Heart right ventricle (tissue), 16 donors: ENCODE measurements at regions not wholly inside any gene's neighbourhood (a gene's known extent, or its start where the extent isn't known, plus 50 kb on each side); places are given as distances from the start of the nearest gene placed in this dataset.

Experiments used
- ATAC-seq, 8 donors: fragments of 200-7000 bp; cut with Tn5 transposase; one replicate each; pipeline ENCODE4 v1.9.1; 2020; ENCODE audit warnings: mild to moderate bottlenecking in 8 of 8, moderate library complexity in 8 of 8, moderate number of reproducible peaks in 1 of 8
- DNase-seq, 2 donors: peaks; one replicate each; pipeline ENCODE4 v3.0.0-alpha.2; 2020
- H3K27ac ChIP-seq, 10 donors: fragments of 200-600 bp; sonication (generic) in 2 of 10; one replicate each; pipeline versions ENCODE4 v1.5.0 to v1.8.0; 2020 to 2022; ENCODE audit warnings: mild to moderate bottlenecking in 3 of 10
- H3K27me3 ChIP-seq, 7 donors: fragments of 200-600 bp; one replicate each; pipeline ENCODE4 v1.8.0; 2021 to 2022; ENCODE audit warnings: mild to moderate bottlenecking in 2 of 7
- H3K36me3 ChIP-seq, 9 donors: fragments of 200-600 bp; sonication (generic) in 1 of 9; one replicate each; pipeline versions ENCODE4 v1.5.0 to v1.8.0; 2020 to 2022; ENCODE audit warnings: mild to moderate bottlenecking in 2 of 9
- H3K4me1 ChIP-seq, 9 donors: fragments of 200-600 bp; sonication (generic) in 1 of 9; one replicate each; pipeline versions ENCODE4 v1.5.0 to v1.8.0; 2020 to 2022; ENCODE audit warnings: mild to moderate bottlenecking in 4 of 9
- H3K4me3 ChIP-seq, 10 donors: fragments of 200-600 bp; sonication (generic) in 2 of 10; one replicate each; pipeline versions ENCODE4 v1.5.0 to v1.8.0; 2020 to 2022; ENCODE audit warnings: mild to moderate bottlenecking in 7 of 10, moderate library complexity in 2 of 10
- H3K9me3 ChIP-seq, 11 donors: fragments of 200-600 bp in 10 of 11; sonication (generic) in 2 of 11; one replicate each; pipeline versions ENCODE4 v1.5.0 to v1.8.0; 2013 to 2022; ENCODE audit warnings: mild to moderate bottlenecking in 2 of 11, control low read depth in 1 of 11, moderate library complexity in 1 of 11
- CTCF ChIP-seq, 9 donors: fragments of 200-600 bp; sonication (generic) in 2 of 9; IDR thresholded peaks; one replicate each; pipeline versions ENCODE4 v1.5.0 to v1.8.0; 2021 to 2022; ENCODE audit warnings: antibody characterized with exemption in 9 of 9, mild to moderate bottlenecking in 5 of 9, moderate library complexity in 1 of 9
- WGBS, 2 donors: extraction: QIAGEN DNeasy Blood & Tissue Kit; methylation state at CpG; one replicate each; pipeline ENCODE4 v1.1.7; 2013; ENCODE audit warnings: inconsistent platforms in 1 of 2; 5-methylcytosine and 5-hydroxymethylcytosine counted together
- intact Hi-C, 10 donors: fragments of 100-400 bp; cut with DNase I; formaldehyde crosslinking; loops; one replicate each; pipeline versions ENCODE4 v1.11.1 to v1.14.2; 2022
- donor health status: Arrhythmogenic right ventricular cardiomyopathy.
- donor health status: ischemic (EF 13 %, LVEDD 7.1; RV severe dilation, severe dysfunction).
- donor health status: healthy with polysubstance abuse.
- donor health status: DM: no; HTN: yes; CAD: no.
- donor health status: DM: no; HTN: no; CAD: no.
- donor health status: ischemic (EF 25% LVEDD 6.9; RV normal size, moderate dysfunction).
- donor health status: ischemic (EF 25% LVEDD 5.7; RV mildly dilated, moderate dysfunction).
- donor health status: healthy.
- donor health status: DM: yes; HTN: yes; CAD: no.
- donor health status: Ischemic cardiomyopathy.
- donor health status: ischemic (EF 35%, LVEDD 5.7; RV mildly dilated, moderate dysfunction).
- donor health status: nonischemic (EF 11% LVEDD 7.7; RV severe dilation, severe dysfunction).
- donor health status: DM: yes; HTN: yes; CAD: no.
- donor health status: PGD.
- donor health status: ischemic (EF 29% LVEDD 5.4; RV normal size, mild dysfunction).
- donor health status: nonischemic (EF 23%, LVEDD 6.1; RV moderate dilation, normal function).

GRCh38 chr7:28296571-28297483 lies 115.5 kb upstream of the CREB5 start:
- ATAC-seq = peak in 2 of 8 donors; percentile 21 to 43
- peak in 1 of 2 donors; percentile 22 for DNase-seq
- intact Hi-C loops = loop anchor here in 8 of 10 donors (5.0 to 10.0 kb wide), 7 partner anchors 78 to 560 kb away; no protein-coding TSS in a partner anchor
- H3K27ac ChIP-seq = no peak overlapping the region
- H3K9me3 ChIP-seq = no peaks in the 10 kb centered on the region
- no peaks in the 10 kb centered on the region for H3K36me3 ChIP-seq
- 46 to 53% methylated on average over 4 of the region's 4 CpGs for WGBS, 2 donors
- H3K4me3 ChIP-seq = no peak overlapping the region
- H3K4me1 ChIP-seq = peaks cover 0 to 10% (median 0%) of the 10 kb centered on the region in 9 donors
- peak in 8 of 9 donors; percentile 10 to 63 (median 51) for TF ChIP-seq CTCF (IDR thresholded peaks at IDR 0.05)
- peaks cover 0 to 8% (median 0%) of the 10 kb centered on the region in 7 donors for H3K27me3 ChIP-seq

DNA sequence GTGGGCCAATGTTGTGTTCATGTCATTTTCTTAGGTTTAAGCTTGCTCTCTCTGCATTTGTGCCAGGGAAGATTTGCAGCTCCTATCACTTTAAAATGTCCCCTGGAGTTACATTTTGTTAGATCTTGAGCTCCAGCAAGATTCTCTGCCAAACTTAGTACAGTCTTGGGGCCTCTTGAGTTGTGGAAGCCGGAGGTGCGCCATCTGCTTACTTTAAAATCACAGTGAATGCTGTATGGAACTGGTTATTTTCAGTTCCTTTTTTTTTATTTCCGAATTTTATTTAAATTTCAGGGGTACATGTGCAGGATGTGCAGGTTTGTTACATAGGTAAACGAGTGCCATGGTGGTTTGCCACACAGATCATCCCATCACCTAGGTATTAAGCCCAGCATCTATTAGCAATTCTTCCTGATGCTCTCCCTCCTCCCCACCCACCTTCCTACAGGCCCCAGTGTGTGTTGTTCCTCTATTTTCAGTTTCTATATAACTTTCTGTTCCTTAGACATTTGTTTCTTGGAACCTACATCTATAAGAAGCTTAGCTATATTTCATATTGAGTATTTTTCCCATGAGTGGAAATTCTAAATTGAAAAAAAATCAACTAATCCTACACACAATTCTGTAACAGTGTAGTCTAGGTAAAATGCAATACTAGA lies 114.4 kb upstream of the CREB5 start:
- intact Hi-C loops = loop anchor here in 8 of 10 donors (5.0 to 10.0 kb wide), 7 partner anchors 77 to 559 kb away; no protein-coding TSS in a partner anchor
- 85% methylated on average over 4 of the region's 4 CpGs for WGBS, 2 donors
- TF ChIP-seq CTCF (IDR thresholded peaks at IDR 0.05) = no peak
- DNase-seq (no peak), ATAC-seq (no peak)
- Histone ChIP-seq H3K27me3 (peaks cover 0 to 8% (median 0%) of the 10 kb centered on the region in 7 donors), H3K4me1 (peaks cover 0 to 13% (median 0%) of the 10 kb centered on the region in 9 donors), H3K9me3 (no peaks in the 10 kb centered on the region), H3K36me3 (no peaks in the 10 kb centered on the region), H3K4me3 (no peak overlapping the region), H3K27ac (no peak overlapping the region)

GRCh38 chr7:28298870-28299518 lies 113.3 kb upstream of the CREB5 start:
- intact Hi-C loops = loop anchor here in 8 of 10 donors (5.0 to 10.0 kb wide), 7 partner anchors 76 to 558 kb away; no protein-coding TSS in a partner anchor

More at GRCh38 chr7:28298870-28299518, 113.3 kb upstream of the CREB5 start:
- TF ChIP-seq CTCF (IDR thresholded peaks at IDR 0.05) = peak; percentile 19 to 63 (median 48)
- peaks cover 0 to 8% (median 0%) of the 10 kb centered on the region in 7 donors for H3K27me3 ChIP-seq
- peak overlapping the region in 3 of 10 donors; percentile 10 to 42 (median 14) for H3K27ac ChIP-seq
- H3K9me3 ChIP-seq = no peaks in the 10 kb centered on the region
- WGBS, 2 donors = 25 to 32% methylated on average over 7 of the region's 7 CpGs
- H3K4me3 ChIP-seq = no peak overlapping the region
- DNase-seq (peak in 1 of 2 donors; percentile 47), ATAC-seq (peak; percentile 38 to 83 (median 76))
- H3K36me3 ChIP-seq = no peaks in the 10 kb centered on the region
- H3K4me1 ChIP-seq = peaks cover 0 to 13% (median 0%) of the 10 kb centered on the region in 9 donors
